GM12878 (cell line): ENCODE measurements at regions not wholly inside any gene's neighbourhood (a gene's known extent, or its start where the extent isn't known, plus 50 kb on each side); places are given as distances from the start of the nearest gene placed in this dataset.

ENCODE experiments used
- ATAC-seq: fragments of 200-7000 bp; cut with Tn5 transposase; 3 replicates; pipeline ENCODE4 v1.9.1; 2020; ENCODE audit warnings: mild to moderate bottlenecking, moderate library complexity
- BruUV-seq: library from RNA; stranded (reverse); fragments of 400-500 nt; replicated peaks from 2 replicates; lab custom pipeline; 2021; lab: Mats Ljungman, UMichigan
- CTCF ChIA-PET: fragments of 300-600 bp; sonication (Branson Sonifier 250); formaldehyde crosslinking; extraction: SDS; loops from one replicate; lab custom pipeline; 2021; ENCODE audit warnings: inconsistent platforms; lab: Yijun Ruan, JAX
- POLR2A ChIA-PET: fragments of 350-600 bp; formaldehyde crosslinking; extraction: SDS; loops from one replicate; lab custom pipeline; 2021; ENCODE audit warnings: inconsistent platforms; lab: Charles Lee
- RAD21 ChIA-PET: fragments of 300-600 bp; sonication (Branson Sonifier 250); formaldehyde crosslinking; loops from one replicate; lab custom pipeline; 2023; ENCODE audit warnings: antibody characterized with exemption; ENCODE audit not compliant: unreplicated experiment; lab: Charles Lee
- SMC1A ChIA-PET: fragments of 300-600 bp; sonication (Branson Sonifier 250); formaldehyde crosslinking; loops from one replicate; lab custom pipeline; 2023; ENCODE audit not compliant: unreplicated experiment, uncharacterized antibody; lab: Charles Lee
- DNase-seq: peaks from one replicate; pipeline ENCODE4 v3.0.0-alpha.2; 2011; ENCODE audit warnings: low read depth, low spot score
- FAIRE-seq: peaks from 3 replicates; lab custom pipeline; 2011; peaks lifted over from hg19 to GRCh38; lab: Jason Lieb, UNC
- H2AFZ ChIP-seq: 2 replicates; pipeline ENCODE4 v1.6.0; 2011; ENCODE audit warnings: low read depth, low read length, control low read depth; ENCODE audit not compliant: control insufficient read depth
- H3K27ac ChIP-seq: 2 replicates; pipeline ENCODE4 v1.5.1; 2011; ENCODE audit warnings: control low read depth; ENCODE audit not compliant: control insufficient read depth, insufficient read depth
- H3K27me3 ChIP-seq, 2 experiments: replicated peaks in 1 of 2; 2 replicates each; pipeline versions ENCODE4 v1.6.0 to v1.6.1; 2011; ENCODE audit warnings: low read length in 1 of 2; ENCODE audit not compliant: control insufficient read depth in 2 of 2, insufficient read depth in 2 of 2
- H3K36me3 ChIP-seq, 2 experiments: 2 replicates each; pipeline ENCODE4 v1.5.1; 2011; ENCODE audit warnings: low read length in 1 of 2; ENCODE audit not compliant: control insufficient read depth in 2 of 2, insufficient read depth in 2 of 2
- H3K4me1 ChIP-seq: 2 replicates; pipeline ENCODE4 v1.6.1; 2011; ENCODE audit warnings: mild to moderate bottlenecking, low read length, moderate library complexity, mixed read lengths; ENCODE audit not compliant: control insufficient read depth, insufficient read depth
- H3K4me2 ChIP-seq: 2 replicates; pipeline ENCODE4 v1.6.0; 2011; ENCODE audit warnings: control low read depth; ENCODE audit not compliant: control insufficient read depth, insufficient read depth
- H3K4me3 ChIP-seq: fragments of 200-600 bp; sonication (generic); 2 replicates; pipeline ENCODE4 v1.5.1; 2016
- H3K79me2 ChIP-seq: 2 replicates; pipeline ENCODE4 v1.6.0; 2011; ENCODE audit warnings: low read length; ENCODE audit not compliant: control insufficient read depth, insufficient read depth
- H3K9ac ChIP-seq: 2 replicates; pipeline ENCODE4 v1.8.0; 2011; ENCODE audit warnings: low read length, control low read depth, mixed read lengths; ENCODE audit not compliant: control insufficient read depth, insufficient read depth
- H3K9me3 ChIP-seq: replicated peaks from 3 replicates; pipeline ENCODE4 v1.5.1; 2011; ENCODE audit warnings: mild to moderate bottlenecking, low read length; ENCODE audit not compliant: control insufficient read depth, insufficient read depth
- H4K20me1 ChIP-seq: 2 replicates; pipeline ENCODE4 v1.6.0; 2011; ENCODE audit not compliant: control insufficient read depth, insufficient read depth
- CHD1 ChIP-seq: IDR thresholded peaks from 2 replicates; pipeline ENCODE4 v1.6.1; 2012; ENCODE audit warnings: low read depth, low read length, improper control_type of control experiment
- CHD2 ChIP-seq: IDR thresholded peaks from 2 replicates; pipeline ENCODE4 v1.6.1; 2011; ENCODE audit warnings: low read depth, low read length, improper control_type of control experiment, borderline replicate concordance
- FOXK2 ChIP-seq: fragments of 450-650 bp; IDR thresholded peaks from 2 replicates; pipeline ENCODE4 v1.6.1; 2017; ENCODE audit warnings: mild to moderate bottlenecking, moderate library complexity
- IRF4 ChIP-seq: IDR thresholded peaks from 2 replicates; pipeline ENCODE4 v1.6.1; 2011; ENCODE audit warnings: low read depth, low read length
- JUND ChIP-seq: IDR thresholded peaks from 2 replicates; pipeline ENCODE4 v1.6.1; 2012; ENCODE audit warnings: low read depth, mild to moderate bottlenecking, low read length, improper control_type of control experiment, moderate library complexity
- MEF2B ChIP-seq: fragments of 450-650 bp; IDR thresholded peaks from 2 replicates; pipeline ENCODE4 v1.6.1; 2018; ENCODE audit warnings: mild to moderate bottlenecking, moderate library complexity; ENCODE audit not compliant: partially characterized antibody, poor library complexity, severe bottlenecking
- PAX8 ChIP-seq: fragments of 450-650 bp; IDR thresholded peaks from 2 replicates; pipeline ENCODE4 v1.6.1; 2017; ENCODE audit warnings: mild to moderate bottlenecking, moderate library complexity
- SMAD1 ChIP-seq: fragments of 450-650 bp; IDR thresholded peaks from 2 replicates; pipeline ENCODE4 v1.6.1; 2018; ENCODE audit warnings: mild to moderate bottlenecking, low read depth; ENCODE audit not compliant: partially characterized antibody
- SREBF2 ChIP-seq: IDR thresholded peaks from 2 replicates; pipeline ENCODE4 v1.6.1; 2012; ENCODE audit warnings: mild to moderate bottlenecking, low read length
- STAT1 ChIP-seq: fragments of 450-650 bp; conservative IDR thresholded peaks from 2 replicates; pipeline ENCODE4 v1.6.1; 2014; ENCODE audit warnings: antibody characterized with exemption, mild to moderate bottlenecking
- SUPT20H ChIP-seq: IDR thresholded peaks from 2 replicates; pipeline ENCODE4 v1.6.1; 2011; ENCODE audit warnings: low read depth, mild to moderate bottlenecking, low read length, moderate library complexity, borderline replicate concordance; ENCODE audit not compliant: control insufficient read depth
- ZBED1 ChIP-seq: IDR thresholded peaks from 2 replicates; pipeline ENCODE4 v1.6.1; 2016; ENCODE audit warnings: borderline replicate concordance
- ZNF274 ChIP-seq: IDR thresholded peaks from one replicate; pipeline ENCODE4 v1.8.0; 2011; ENCODE audit not compliant: insufficient read length, insufficient read depth
- WGBS: methylation state at CpG from one replicate; pipeline ENCODE4 v1.1.6; 2016; ENCODE audit warnings: low lambda C conversion rate; ENCODE audit not compliant: insufficient replicate concordance, insufficient coverage; ENCODE audit errors: missing lambda C conversion rate; 5-methylcytosine and 5-hydroxymethylcytosine counted together
- in situ Hi-C: fragments of 300-500 bp; cut with MboI; formaldehyde crosslinking; loops from 9 replicates; pipeline ENCODE4 v1.14.3; 2018; ENCODE audit warnings: mixed read lengths
- intact Hi-C: fragments of 100-400 bp; cut with micrococcal nuclease; formaldehyde crosslinking; loops from one replicate; pipeline ENCODE4 v1.14.2; 2022; ENCODE audit not compliant: unreplicated experiment
- TF ChIP-seq, protein P1 (sequence below): fragments of 450-650 bp; IDR thresholded peaks from 2 replicates; pipeline ENCODE4 v1.6.1; 2014; ENCODE audit warnings: mild to moderate bottlenecking
- TF ChIP-seq, protein P2 (sequence below): IDR thresholded peaks from 2 replicates; pipeline ENCODE4 v1.6.1; 2012; ENCODE audit warnings: low read depth, low read length, improper control_type of control experiment
- TF ChIP-seq, protein P3 (sequence below): fragments of 450-650 bp; IDR thresholded peaks from 2 replicates; pipeline ENCODE4 v1.6.1; 2018; ENCODE audit warnings: borderline replicate concordance, mild to moderate bottlenecking; ENCODE audit not compliant: partially characterized antibody
- TF ChIP-seq, protein P4 (sequence below): IDR thresholded peaks from 2 replicates; pipeline ENCODE4 v1.6.1; 2011; ENCODE audit warnings: borderline replicate concordance, low read depth, mild to moderate bottlenecking, moderate library complexity, mixed read lengths, low read length; ENCODE audit not compliant: insufficient read depth; ENCODE audit errors: extremely low read length

DNA sequence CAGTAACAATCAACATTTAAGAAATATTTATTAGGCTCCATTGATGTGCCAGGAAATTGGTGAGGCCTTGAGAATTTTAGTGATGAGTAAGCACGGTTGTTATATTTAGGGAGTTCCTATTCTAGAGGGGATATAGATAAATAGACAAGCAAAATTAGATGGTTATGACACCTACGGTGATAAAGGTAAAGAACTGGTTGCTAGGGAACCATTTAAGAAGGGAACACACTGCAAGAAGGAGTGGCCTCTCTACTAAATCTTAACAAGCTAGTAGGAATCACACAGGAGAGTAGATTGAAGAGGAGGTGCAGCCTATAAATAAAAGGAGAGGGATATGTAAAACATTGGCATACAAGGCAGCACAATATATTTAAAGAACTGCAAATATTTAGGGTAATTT is 155.2 kb downstream of the LRIG3 start:
- ChIA-PET POLR2A (no interaction called here), RAD21 (no interaction called here), CTCF (no interaction called here), SMC1A (no interaction called here)
- no peak for DNase-seq
- WGBS, result 3% methylated on average over 2 of the region's 2 CpGs
- no TSS peak for BruUV-seq
- H3K4me3 ChIP-seq, result no peak overlapping the region
- H3K36me3 ChIP-seq, result no peaks in the 10 kb centered on the region
- no peaks in the 10 kb centered on the region for H3K4me1 ChIP-seq
- no peaks in the 10 kb centered on the region for H3K79me2 ChIP-seq
- H4K20me1 ChIP-seq, result no peaks in the 10 kb centered on the region
- intact Hi-C loops, result no loop called here
- H3K4me2 ChIP-seq, result no peak overlapping the region
- H2AFZ ChIP-seq, result no peak overlapping the region
- H3K9me3 ChIP-seq, result no peaks in the 10 kb centered on the region
- no peak for FAIRE-seq
- no peaks in the 10 kb centered on the region for H3K27me3 ChIP-seq
- H3K27ac ChIP-seq, result no peak overlapping the region
- ATAC-seq, result no peak
- in situ Hi-C loops, result no loop called here
- H3K9ac ChIP-seq, result no peak overlapping the region
- no peak for TF ChIP-seq ZNF274
- no peak for TF ChIP-seq SUPT20H
- no peak for TF ChIP-seq CHD2
- no peak for TF ChIP-seq SMAD1
- TF ChIP-seq IRF4, result no peak
- TF ChIP-seq PAX8, result no peak
- TF ChIP-seq STAT1, result no peak
- TF ChIP-seq, protein P1, sequence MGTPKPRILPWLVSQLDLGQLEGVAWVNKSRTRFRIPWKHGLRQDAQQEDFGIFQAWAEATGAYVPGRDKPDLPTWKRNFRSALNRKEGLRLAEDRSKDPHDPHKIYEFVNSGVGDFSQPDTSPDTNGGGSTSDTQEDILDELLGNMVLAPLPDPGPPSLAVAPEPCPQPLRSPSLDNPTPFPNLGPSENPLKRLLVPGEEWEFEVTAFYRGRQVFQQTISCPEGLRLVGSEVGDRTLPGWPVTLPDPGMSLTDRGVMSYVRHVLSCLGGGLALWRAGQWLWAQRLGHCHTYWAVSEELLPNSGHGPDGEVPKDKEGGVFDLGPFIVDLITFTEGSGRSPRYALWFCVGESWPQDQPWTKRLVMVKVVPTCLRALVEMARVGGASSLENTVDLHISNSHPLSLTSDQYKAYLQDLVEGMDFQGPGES, result no peak
- TF ChIP-seq, protein P2, sequence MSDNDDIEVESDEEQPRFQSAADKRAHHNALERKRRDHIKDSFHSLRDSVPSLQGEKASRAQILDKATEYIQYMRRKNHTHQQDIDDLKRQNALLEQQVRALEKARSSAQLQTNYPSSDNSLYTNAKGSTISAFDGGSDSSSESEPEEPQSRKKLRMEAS, result no peak
- no peak for TF ChIP-seq JUND
- no peak for TF ChIP-seq CHD1
- TF ChIP-seq MEF2B, result no peak
- TF ChIP-seq, protein P3, sequence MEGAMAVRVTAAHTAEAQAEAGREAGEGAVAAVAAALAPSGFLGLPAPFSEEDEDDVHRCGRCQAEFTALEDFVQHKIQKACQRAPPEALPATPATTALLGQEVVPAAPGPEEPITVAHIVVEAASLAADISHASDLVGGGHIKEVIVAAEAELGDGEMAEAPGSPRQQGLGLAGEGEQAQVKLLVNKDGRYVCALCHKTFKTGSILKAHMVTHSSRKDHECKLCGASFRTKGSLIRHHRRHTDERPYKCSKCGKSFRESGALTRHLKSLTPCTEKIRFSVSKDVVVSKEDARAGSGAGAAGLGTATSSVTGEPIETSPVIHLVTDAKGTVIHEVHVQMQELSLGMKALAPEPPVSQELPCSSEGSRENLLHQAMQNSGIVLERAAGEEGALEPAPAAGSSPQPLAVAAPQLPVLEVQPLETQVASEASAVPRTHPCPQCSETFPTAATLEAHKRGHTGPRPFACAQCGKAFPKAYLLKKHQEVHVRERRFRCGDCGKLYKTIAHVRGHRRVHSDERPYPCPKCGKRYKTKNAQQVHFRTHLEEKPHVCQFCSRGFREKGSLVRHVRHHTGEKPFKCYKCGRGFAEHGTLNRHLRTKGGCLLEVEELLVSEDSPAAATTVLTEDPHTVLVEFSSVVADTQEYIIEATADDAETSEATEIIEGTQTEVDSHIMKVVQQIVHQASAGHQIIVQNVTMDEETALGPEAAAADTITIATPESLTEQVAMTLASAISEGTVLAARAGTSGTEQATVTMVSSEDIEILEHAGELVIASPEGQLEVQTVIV, result no peak
- no peak for TF ChIP-seq ZBED1
- TF ChIP-seq, protein P4, sequence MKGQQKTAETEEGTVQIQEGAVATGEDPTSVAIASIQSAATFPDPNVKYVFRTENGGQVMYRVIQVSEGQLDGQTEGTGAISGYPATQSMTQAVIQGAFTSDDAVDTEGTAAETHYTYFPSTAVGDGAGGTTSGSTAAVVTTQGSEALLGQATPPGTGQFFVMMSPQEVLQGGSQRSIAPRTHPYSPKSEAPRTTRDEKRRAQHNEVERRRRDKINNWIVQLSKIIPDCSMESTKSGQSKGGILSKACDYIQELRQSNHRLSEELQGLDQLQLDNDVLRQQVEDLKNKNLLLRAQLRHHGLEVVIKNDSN, result no peak
- no peak for TF ChIP-seq SREBF2
- no peak for TF ChIP-seq FOXK2
